MM.1S (cell line): ENCODE measurements at regions not wholly inside any gene's neighbourhood (a gene's known extent, or its start where the extent isn't known, plus 50 kb on each side); places are given as distances from the start of the nearest gene placed in this dataset.

ENCODE experiments used
- DNase-seq: peaks from one replicate; pipeline ENCODE4 v3.0.0-alpha.2; 2015
- H2AFZ ChIP-seq: fragments of 300-600 bp; sonication (generic); 2 replicates; pipeline ENCODE4 v1.6.0; 2016; ENCODE audit warnings: antibody characterized with exemption, low read length
- H3F3A ChIP-seq: fragments of 300-600 bp; sonication (generic); 2 replicates; pipeline ENCODE4 v1.6.1; 2016; ENCODE audit warnings: mild to moderate bottlenecking, antibody characterized with exemption, low read length, moderate library complexity, mixed read lengths; ENCODE audit not compliant: insufficient read depth
- H3K27ac ChIP-seq: fragments of 300-600 bp; sonication (generic); 2 replicates; pipeline ENCODE4 v1.5.1; 2016; ENCODE audit warnings: mild to moderate bottlenecking, low read length
- H3K27me3 ChIP-seq: fragments of 300-600 bp; sonication (generic); replicated peaks from 2 replicates; pipeline ENCODE4 v1.6.0; 2016; ENCODE audit warnings: low read length; ENCODE audit not compliant: insufficient read depth
- H3K36me3 ChIP-seq: fragments of 300-600 bp; sonication (generic); replicated peaks from 2 replicates; pipeline ENCODE4 v1.6.1; 2016; ENCODE audit warnings: mild to moderate bottlenecking, low read length, mixed read lengths; ENCODE audit not compliant: insufficient read depth
- H3K4me1 ChIP-seq: fragments of 300-600 bp; sonication (generic); 2 replicates; pipeline ENCODE4 v1.6.1; 2016; ENCODE audit warnings: low read length, mixed read lengths
- H3K4me2 ChIP-seq: fragments of 300-600 bp; sonication (generic); 2 replicates; pipeline ENCODE4 v1.6.0; 2016; ENCODE audit warnings: low read depth, low read length
- H3K4me3 ChIP-seq: fragments of 300-600 bp; sonication (generic); 2 replicates; pipeline ENCODE4 v1.5.1; 2016; ENCODE audit warnings: low read length, mixed read lengths
- H3K79me2 ChIP-seq: fragments of 300-600 bp; sonication (generic); 2 replicates; pipeline ENCODE4 v1.6.1; 2016; ENCODE audit warnings: mixed run types, low read length, mixed read lengths
- H3K9ac ChIP-seq: fragments of 300-600 bp; sonication (generic); 2 replicates; pipeline ENCODE4 v1.6.1; 2016; ENCODE audit warnings: low read length, mixed read lengths
- H3K9me2 ChIP-seq: fragments of 300-600 bp; sonication (generic); replicated peaks from 2 replicates; pipeline ENCODE4 v1.6.1; 2016; ENCODE audit warnings: mild to moderate bottlenecking, low read length, mixed read lengths; ENCODE audit not compliant: insufficient read depth
- H3K9me3 ChIP-seq: fragments of 300-600 bp; sonication (generic); replicated peaks from 2 replicates; pipeline ENCODE4 v1.6.1; 2016; ENCODE audit warnings: mild to moderate bottlenecking, low read length, mixed read lengths; ENCODE audit not compliant: insufficient read depth
- H4K20me1 ChIP-seq: fragments of 300-600 bp; sonication (generic); 2 replicates; pipeline ENCODE4 v1.6.1; 2016; ENCODE audit warnings: mild to moderate bottlenecking, low read length, moderate library complexity, mixed read lengths; ENCODE audit not compliant: insufficient read depth
- EZH2 ChIP-seq: fragments of 300-600 bp; sonication (generic); optimal IDR thresholded peaks from 2 replicates; pipeline ENCODE3; 2017; ENCODE audit warnings: low read depth, mild to moderate bottlenecking, antibody characterized with exemption, low read length, mixed read lengths
- EZH2phosphoT487 ChIP-seq: fragments of 300-600 bp; sonication (generic); IDR thresholded peaks from 2 replicates; pipeline ENCODE4 v1.6.1; 2018; ENCODE audit warnings: antibody characterized with exemption, low read length
- TF ChIP-seq, protein P1 (sequence below): fragments of 300-600 bp; sonication (generic); IDR thresholded peaks from 2 replicates; pipeline ENCODE4 v1.5.1; 2016; ENCODE audit warnings: antibody characterized with exemption, low read length, mixed read lengths

DNA sequence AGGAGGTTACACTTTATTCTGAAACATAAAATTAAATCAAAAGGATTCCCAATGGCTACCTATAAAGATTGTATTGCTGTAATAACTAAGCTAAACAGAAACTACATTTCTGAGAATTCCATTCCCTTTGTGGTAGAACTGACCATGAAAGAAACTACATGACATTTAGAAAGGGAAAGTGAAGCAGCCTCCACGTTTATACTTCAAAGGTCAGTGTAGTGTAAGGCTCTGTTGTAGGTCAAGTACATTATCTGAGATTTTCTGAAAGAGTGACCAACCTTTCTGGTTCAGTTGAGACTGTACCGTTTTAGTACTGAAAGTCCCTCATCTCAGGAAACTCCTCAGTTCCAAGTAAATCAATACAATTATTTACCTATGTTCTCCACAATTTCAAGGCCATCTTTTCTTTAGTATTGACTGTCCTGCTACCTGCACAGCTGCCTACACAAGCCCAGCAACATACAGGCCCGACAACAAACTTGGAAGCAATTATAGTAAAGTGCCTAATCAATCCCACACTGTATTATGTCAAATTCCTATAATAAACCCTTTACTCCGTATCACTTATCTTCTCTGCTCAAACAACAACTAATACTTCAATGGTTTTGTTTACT is 343.0 kb downstream of the PLOD2 start:
- no peak overlapping the region for H3K9ac ChIP-seq
- H3K9me2 ChIP-seq, result no peaks in the 10 kb centered on the region
- H2AFZ ChIP-seq, result no peak overlapping the region
- H3K4me2 ChIP-seq, result no peak overlapping the region
- no peaks in the 10 kb centered on the region for H4K20me1 ChIP-seq
- no peak overlapping the region for H3K4me3 ChIP-seq
- TF ChIP-seq EZH2 (no peak), EZH2phosphoT487 (no peak)
- TF ChIP-seq, protein P1, sequence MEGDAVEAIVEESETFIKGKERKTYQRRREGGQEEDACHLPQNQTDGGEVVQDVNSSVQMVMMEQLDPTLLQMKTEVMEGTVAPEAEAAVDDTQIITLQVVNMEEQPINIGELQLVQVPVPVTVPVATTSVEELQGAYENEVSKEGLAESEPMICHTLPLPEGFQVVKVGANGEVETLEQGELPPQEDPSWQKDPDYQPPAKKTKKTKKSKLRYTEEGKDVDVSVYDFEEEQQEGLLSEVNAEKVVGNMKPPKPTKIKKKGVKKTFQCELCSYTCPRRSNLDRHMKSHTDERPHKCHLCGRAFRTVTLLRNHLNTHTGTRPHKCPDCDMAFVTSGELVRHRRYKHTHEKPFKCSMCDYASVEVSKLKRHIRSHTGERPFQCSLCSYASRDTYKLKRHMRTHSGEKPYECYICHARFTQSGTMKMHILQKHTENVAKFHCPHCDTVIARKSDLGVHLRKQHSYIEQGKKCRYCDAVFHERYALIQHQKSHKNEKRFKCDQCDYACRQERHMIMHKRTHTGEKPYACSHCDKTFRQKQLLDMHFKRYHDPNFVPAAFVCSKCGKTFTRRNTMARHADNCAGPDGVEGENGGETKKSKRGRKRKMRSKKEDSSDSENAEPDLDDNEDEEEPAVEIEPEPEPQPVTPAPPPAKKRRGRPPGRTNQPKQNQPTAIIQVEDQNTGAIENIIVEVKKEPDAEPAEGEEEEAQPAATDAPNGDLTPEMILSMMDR, result no peak
- DNase-seq, result peak; percentile 38
- H3K9me3 ChIP-seq, result no peaks in the 10 kb centered on the region
- no peak overlapping the region for H3K27ac ChIP-seq
- no peaks in the 10 kb centered on the region; the same call in 1 of the 2 replicates for H3F3A ChIP-seq
- 0 out of 2 replicates have a peak, but pooled peaks cover 3% of the 10 kb centered on the region for H3K4me1 ChIP-seq
- H3K27me3 ChIP-seq, result 0 out of 2 replicates have a peak, but pooled peaks cover 3% of the 10 kb centered on the region
- H3K36me3 ChIP-seq, result no peaks in the 10 kb centered on the region
- H3K79me2 ChIP-seq, result no peaks in the 10 kb centered on the region

DNA sequence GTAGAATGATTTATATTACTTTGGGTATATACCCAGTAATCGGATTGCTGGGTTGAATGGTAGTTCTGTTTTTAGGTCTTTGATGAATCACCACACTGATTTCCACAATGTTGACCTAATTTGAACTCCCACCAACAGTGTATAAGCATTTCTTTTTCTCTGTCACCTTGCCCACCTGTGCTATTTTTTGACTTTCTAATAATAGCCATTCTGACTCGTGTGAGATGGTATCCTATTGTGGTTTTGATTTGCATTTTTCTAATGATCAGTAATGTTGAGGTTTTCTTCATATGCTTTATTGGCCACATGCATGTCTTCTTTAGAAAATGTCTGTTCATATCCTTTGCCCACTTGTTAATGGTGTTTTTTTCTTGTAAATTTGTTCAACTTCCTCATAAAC is 340.8 kb downstream of the PLOD2 start:
- H3K4me1 ChIP-seq, result 0 out of 2 replicates have a peak, but pooled peaks cover 3% of the 10 kb centered on the region
- no peaks in the 10 kb centered on the region for H3K9me2 ChIP-seq
- H3F3A ChIP-seq, result no peaks in the 10 kb centered on the region; the same call in 1 of the 2 replicates
- no peaks in the 10 kb centered on the region for H4K20me1 ChIP-seq
- TF ChIP-seq EZH2phosphoT487, result no peak
- TF ChIP-seq EZH2, result no peak
- no peaks in the 10 kb centered on the region for H3K36me3 ChIP-seq
- H3K9ac ChIP-seq, result no peak overlapping the region
- no peak for DNase-seq
- 0 out of 2 replicates have a peak, but pooled peaks cover 3% of the 10 kb centered on the region for H3K27me3 ChIP-seq
- no peak overlapping the region for H3K27ac ChIP-seq
- H3K79me2 ChIP-seq, result no peaks in the 10 kb centered on the region
- H3K9me3 ChIP-seq, result no peaks in the 10 kb centered on the region
- no peak overlapping the region for H3K4me3 ChIP-seq
- H2AFZ ChIP-seq, result no peak overlapping the region
- no peak overlapping the region for H3K4me2 ChIP-seq

DNA sequence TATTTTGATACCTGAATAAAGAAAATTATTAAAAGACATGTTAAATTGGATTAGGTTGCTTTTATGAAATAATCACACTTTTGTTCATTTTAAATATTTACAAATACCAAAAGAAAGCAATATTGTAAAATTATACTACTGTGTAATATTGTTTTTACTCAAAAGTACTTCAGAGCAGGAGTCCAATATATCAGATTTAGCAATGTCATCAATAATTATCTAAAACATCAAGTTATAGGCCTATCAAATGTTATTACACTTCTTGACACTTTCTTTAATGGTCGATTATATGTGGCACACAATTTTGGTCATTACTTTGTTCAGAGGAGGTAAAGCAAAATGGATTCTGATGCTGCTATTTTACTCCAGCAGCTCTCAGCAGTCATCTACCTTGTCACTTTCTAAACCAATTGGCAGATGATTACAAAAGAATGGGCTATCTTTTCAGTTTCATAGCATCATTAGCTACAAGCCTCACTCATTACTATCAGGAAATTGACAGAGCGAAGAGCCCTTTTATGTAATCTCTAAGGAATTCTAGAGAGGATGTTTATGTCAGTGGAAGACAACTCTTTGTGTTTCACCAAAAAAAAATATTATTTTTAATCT is 318.6 kb downstream of the PLOD2 start:
- Histone ChIP-seq H3K9ac (no peak overlapping the region), H2AFZ (no peak overlapping the region), H3F3A (no peaks in the 10 kb centered on the region), H3K27ac (no peak overlapping the region), H4K20me1 (no peaks in the 10 kb centered on the region), H3K9me3 (no peaks in the 10 kb centered on the region), H3K27me3 (no peaks in the 10 kb centered on the region), H3K36me3 (no peaks in the 10 kb centered on the region), H3K4me3 (no peak overlapping the region), H3K4me2 (no peak overlapping the region), H3K4me1 (no peaks in the 10 kb centered on the region), H3K79me2 (no peaks in the 10 kb centered on the region), H3K9me2 (no peaks in the 10 kb centered on the region)
- TF ChIP-seq EZH2phosphoT487 (no peak), EZH2 (no peak)
- TF ChIP-seq, protein P1, result no peak
- no peak for DNase-seq

DNA sequence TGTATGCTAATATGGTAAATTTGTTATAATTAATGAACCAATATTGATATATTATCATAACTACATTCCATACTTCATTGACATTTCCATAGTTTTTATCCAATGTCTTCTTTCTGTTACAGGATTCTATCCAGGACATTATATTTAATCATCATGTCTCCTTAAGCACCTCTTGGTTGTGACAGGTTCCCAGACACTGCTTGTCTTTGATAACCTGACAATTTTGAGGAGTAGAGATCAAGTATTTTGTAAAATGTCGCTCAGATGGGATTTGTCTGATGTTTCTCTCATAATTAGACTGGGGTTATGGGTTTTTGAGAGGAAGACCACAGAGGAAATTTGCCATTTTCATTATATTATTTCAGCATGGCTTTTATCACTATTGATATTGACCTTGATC is 317.4 kb downstream of the PLOD2 start:
- H2AFZ ChIP-seq, result no peak overlapping the region
- H4K20me1 ChIP-seq, result no peaks in the 10 kb centered on the region
- H3K4me1 ChIP-seq, result no peaks in the 10 kb centered on the region
- TF ChIP-seq EZH2phosphoT487, result no peak
- no peak for TF ChIP-seq EZH2
- TF ChIP-seq, protein P1, result no peak
- no peaks in the 10 kb centered on the region for H3K36me3 ChIP-seq
- no peaks in the 10 kb centered on the region for H3F3A ChIP-seq
- no peaks in the 10 kb centered on the region for H3K79me2 ChIP-seq
- no peak for DNase-seq
- no peaks in the 10 kb centered on the region for H3K9me3 ChIP-seq
- H3K27me3 ChIP-seq, result no peaks in the 10 kb centered on the region
- H3K4me2 ChIP-seq, result no peak overlapping the region
- H3K9me2 ChIP-seq, result no peaks in the 10 kb centered on the region
- H3K9ac ChIP-seq, result no peak overlapping the region
- H3K27ac ChIP-seq, result no peak overlapping the region
- H3K4me3 ChIP-seq, result no peak overlapping the region
